CD1c-positive myeloid dendritic cell (primary cell): ENCODE measurements at regions not wholly inside any gene's neighbourhood (a gene's known extent, or its start where the extent isn't known, plus 50 kb on each side); places are given as distances from the start of the nearest gene placed in this dataset.
"Not testable (repeated sequence)": the region's sequence is repeated elsewhere in the genome, so short reads cannot be mapped to it uniquely, and the experiment has no call there.

Source experiments
- DNase-seq: peaks from one replicate; pipeline ENCODE4 v3.0.0-alpha.2; 2016; ENCODE audit errors: extremely low spot score

DNA sequence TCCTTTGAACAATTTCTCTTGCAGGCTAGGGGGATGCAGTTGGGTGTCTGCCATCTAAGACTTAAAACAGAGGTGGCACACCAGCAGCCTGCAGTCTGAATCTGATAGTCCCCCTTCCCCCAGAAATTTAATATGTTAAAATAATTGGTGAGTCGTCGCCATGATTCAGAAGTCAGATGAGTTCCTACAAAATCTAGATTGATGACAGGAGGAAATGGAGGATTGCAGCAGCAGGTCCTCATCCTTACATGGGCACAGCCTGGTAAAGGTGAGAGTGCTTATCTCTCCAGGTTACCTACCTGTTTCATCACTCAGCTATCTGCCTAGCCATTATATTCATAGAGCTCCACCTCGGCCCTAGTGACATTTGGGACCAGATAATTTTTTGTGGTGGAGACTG is 112.3 kb downstream of the PCSK1 start:
- no peak for DNase-seq

DNA sequence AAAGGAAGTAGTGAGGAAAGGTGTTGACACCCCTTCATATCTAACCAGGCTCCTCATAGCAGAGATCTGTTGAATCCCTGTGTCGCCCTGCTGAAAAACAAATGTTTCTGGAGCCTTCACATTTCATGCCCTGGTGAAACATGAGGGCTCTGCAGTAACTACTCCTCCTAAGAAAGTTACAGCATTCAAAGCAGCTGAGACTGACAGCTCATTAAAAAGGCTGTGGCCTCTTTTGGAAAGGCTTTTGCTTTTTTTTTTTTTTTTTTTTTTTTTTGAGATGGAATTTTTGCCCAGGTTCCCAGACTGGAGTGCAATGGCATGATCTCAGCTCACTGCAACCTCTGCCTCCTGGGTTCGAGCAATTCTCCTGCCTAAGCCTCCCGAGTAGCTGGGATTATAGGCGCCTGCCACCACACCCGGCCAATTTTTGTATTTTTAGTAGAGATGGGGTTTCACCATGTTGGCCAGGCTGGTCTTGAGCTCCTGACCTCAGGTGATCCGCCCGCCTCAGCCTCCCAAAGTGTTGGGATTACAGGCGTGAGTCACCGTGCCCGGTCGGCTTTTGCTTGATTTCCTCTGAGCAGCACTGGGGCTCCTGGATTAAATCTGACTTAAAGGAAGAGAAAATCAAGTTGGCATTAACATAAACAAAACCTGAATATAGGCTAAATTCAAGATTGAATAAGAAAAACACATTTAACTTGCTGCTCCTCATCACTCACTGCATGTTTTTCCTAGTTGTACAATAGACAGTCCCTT is 112.9 kb downstream of the PCSK1 start:
- DNase-seq, result not testable (repeated sequence)

DNA sequence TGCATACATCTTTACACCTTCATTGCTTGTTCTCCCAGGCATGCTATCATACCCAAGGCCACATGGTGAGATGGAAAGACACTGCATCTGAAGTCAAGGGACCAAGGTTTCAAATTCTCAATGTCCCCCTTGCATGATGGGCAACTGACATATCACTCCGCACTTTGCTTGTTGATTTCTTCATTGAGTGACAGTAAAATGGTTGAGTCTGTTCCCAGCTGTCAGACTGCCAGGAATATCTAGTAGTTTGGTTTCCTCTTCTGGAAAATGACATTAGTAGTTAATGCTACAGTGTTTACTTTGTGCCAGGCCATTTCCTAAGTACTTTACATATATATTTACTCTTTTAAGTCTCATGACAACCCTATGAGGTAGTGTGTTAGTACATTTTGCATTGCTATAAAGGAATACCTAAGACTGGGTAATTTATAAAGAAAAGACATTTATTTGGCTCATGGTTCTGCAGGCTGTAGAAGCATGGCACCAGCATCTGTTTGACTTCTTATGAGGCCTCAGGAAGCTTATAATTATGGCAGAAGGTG is 114.4 kb downstream of the PCSK1 start:
- DNase-seq, result no peak

DNA sequence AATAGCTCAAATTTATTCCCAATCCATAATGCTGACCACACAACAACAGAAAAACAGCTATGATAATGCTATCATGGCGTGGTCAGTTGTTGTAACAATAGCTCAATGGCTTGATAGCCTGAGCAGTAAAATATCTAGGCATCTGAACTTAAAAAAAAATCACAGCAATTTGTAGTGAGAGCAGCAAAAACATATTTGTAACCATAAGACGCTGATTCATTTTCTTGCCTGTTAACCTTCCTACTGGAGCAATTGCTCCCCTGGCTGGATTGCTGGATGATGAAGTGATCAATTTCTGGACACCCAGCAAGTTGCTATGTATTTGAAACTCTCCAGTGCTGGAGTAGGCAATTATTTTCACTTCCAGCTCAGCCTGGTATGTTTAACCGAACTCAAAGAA is 115.1 kb downstream of the PCSK1 start:
- DNase-seq, result no peak

DNA sequence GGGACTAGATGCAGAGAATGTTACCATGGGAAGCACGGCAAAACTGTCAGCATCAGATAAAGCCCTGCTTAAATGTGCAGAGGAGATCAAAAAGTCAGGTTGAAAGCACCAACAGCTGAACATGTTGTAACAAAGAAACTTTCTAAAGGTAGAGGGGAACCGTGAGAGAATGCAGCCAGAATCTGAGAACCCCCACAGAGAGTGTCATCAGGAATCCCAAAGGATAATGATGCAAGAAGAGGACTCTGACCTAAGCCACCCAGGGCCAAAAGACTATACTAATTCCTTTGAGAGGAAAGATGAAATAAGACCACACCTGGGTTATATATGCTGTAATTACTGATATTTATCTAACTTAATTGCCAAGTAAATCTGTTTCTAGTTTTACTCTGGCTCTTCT is 116.6 kb downstream of the PCSK1 start:
- DNase-seq, result no peak

DNA sequence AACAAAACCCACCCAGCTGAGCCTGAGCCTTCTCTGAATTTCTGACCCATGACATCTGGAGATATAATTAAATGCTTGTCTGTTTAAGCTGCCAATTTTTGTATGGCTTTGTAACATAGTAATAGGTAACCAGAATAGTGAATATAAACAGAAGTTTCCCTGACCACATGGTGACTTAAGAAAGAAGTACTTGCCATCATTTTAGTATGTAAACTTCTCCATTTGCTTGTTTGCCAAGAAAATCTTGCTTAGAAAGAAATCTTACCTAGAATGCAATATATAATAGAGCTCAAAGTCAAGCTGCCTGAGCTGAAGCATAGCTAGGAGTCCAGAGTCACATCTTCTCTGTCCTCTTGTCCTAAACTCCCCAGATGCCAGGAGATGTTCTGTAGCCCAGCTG is 117.0 kb downstream of the PCSK1 start:
- no peak for DNase-seq

DNA sequence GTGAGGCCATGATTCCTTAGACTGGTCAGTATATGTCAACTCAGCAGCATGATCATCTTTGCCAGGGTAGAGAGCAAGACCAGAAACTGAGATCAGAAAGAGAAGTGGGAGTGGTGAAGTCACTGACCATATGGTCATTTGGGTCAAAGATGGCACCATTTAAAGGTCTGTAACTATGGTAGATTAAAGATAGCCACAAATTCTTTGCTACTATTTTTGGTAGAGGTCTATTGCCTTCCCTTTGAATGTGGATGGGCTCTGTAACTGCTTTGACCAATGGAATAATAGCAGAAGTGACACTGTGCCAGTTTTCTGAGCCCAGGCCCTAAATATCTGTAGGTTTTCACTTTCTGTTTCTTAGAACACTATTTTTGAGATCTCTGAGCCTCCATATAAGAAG is 117.6 kb downstream of the PCSK1 start:
- no peak for DNase-seq

DNA sequence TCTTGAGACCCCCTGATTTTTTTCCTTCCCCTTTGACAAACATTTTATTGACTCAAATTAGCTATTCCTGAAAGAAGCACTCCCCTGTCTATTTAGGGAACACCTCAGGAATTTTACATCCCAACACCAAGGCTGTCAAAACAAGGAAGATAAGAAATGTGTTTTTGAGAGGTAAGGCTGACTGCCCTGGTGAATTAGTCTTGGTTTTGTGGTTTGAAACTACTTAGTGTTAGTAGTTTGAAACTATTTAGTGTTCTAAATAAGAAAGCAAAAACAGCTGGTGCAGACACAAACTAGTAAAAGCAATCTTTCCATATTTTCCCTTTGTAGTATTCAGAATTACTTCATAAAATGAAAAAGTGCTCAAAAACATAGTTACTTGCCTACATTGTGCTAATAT is 120.7 kb downstream of the PCSK1 start:
- no peak for DNase-seq

DNA sequence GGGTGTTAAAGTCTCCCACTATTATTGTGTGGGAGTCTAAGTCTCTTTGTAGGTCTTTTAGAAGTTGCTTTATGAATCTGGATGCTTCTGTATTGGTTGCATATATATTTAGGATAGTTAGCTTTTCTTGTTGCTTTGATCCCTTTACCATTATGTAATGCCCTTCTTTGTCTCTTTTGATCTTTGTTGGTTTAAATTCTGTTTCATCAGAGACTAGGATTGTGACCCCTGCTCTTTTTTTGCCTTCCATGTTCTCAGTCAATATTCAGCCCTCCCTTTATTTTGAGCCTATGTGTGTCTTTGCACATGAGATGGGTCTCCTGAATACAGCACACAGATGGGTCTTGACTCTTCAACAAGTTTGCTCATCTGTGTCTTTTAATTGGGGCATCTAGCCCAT is 126.0 kb downstream of the PCSK1 start:
- DNase-seq, result not testable (repeated sequence)

DNA sequence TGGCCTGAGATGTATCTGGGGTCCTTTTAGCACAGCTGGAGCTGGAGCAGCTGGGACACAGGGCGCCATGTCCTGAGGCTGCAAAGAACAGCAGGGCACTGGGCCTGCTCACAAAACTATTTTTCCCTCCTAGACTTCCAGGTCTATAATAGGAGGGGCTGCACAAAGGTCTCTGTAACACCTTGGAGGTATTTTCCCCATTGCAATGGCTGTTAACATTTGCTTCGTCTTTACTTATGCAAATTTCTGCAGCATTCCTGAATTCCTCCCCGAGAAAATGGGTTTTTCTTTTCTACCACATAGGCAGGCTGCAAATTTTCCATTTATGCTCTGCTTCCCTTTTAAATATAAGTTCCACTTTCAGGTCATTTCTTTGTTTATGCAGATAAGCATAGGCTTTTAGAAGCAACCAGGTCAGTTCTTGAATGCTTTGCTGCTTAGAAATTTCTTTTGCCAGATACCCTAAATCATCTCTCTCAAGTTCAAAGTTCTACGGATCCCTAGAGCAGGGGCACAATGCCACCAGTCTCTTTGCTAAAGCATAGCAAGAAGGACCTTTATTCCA is 130.8 kb downstream of the PCSK1 start:
- no peak for DNase-seq

DNA sequence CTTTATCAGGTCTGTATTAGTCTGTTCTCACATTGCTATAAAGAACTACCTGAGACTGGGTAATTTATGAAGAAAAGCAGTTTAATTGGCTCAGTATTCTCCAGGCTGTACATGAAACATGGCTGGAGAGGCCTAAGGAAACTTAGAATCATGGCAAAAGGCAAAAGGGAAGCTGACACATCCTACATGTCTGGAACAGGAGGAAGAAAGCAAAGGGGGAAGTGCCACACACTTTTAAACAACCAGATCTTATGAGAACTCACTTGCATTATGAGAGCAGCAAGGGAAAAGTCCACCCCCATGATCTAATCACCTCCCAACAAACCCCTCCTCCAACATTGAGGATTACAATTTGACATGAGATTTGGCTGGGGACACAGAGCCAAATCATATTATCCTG is 132.1 kb downstream of the PCSK1 start:
- peak; percentile 58 for DNase-seq

DNA sequence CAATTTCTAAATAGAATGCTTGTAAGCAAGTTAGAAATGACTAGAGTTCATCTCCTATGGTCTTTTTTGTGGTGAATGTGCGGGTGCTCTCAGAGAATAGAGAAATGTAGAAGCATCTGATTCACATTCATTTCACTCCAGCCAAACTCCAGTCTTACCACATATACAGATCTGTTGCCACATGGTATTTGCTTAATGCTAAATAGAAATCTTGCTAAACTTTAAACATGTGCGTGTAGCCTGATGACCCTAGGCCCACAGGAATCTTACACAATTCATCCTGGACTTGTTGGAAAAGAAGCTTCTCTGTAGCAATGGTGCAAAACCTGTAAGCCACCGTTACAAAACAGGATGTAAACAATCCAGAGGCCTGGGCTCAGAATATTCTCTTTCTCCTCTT is 135.2 kb downstream of the PCSK1 start:
- DNase-seq, result peak; percentile 64

DNA sequence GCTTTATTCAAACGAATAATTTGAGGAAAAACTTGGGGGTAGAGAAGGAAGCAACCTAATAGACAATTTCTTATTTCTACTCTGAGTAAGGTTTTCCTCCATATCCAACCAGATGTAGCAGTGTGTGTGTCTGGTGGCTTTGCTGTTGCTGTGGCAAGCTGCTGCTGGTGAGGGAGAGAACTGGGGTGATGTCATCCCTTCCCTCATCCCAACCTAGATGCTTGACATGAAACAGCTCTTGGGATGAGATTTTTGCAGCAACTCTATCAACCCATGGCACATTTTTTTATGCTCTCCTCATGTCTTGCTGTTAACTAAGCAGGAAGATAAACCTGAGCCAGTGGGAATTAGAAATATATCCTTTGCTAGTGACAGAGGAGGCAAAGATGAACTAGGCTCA is 135.8 kb downstream of the PCSK1 start:
- DNase-seq, result no peak

DNA sequence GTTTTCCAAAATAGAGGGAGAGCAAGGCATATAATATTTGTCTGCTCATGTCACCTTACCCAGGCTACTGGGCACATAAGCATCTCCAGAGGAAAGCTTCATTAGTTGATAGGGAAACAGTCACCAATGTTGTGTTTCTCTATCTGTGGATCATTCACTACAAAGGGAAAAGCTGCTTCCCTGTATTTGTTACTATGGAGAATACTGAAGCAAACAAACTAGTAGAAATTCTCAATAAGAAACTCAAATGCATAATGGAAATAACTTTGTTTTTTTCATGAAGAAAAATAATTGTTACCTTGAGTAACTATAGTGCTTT is 138.2 kb downstream of the PCSK1 start:
- DNase-seq, result no peak

DNA sequence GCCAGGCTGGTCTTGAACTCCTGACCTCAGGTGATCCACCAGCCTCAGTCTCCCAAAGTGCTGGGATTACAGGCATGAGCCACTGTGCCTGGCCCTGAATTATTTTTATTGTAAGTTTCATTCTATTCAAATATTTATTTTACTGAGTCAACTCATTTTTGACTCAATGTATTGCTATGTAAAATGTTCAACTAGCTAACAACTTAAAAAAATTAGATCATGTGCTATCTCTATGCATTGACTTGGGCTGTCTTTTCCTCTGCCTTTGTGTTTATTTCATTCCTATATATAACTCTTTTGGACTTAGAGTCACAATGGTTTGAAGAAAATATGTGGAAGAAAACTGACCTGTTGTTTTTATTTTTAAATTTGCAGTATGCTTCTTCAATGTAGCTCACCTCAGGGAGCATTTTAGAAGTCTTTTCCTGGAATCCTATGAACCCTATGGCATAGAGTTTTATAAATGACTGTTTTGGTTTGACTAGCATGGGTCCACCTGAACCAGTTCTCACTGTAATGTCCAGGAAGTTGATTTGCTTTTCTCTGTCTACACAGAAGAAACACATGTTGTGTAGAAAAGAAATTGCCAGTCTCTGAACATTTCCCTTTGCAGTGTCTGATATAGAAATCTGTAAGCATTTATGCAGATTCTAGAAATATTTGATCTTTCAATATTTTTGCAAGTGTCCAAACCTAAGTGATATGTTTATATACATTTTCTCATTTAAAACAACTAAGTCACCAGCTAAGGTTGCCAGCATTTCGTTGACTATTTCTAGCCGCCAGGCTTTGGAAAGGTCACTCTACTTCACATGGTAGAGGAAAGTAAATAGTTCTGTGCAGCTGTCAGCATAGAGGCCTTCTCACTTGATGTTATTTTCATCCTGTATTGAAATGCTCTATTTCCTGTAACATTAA is 138.8 kb downstream of the PCSK1 start:
- DNase-seq, result no peak

DNA sequence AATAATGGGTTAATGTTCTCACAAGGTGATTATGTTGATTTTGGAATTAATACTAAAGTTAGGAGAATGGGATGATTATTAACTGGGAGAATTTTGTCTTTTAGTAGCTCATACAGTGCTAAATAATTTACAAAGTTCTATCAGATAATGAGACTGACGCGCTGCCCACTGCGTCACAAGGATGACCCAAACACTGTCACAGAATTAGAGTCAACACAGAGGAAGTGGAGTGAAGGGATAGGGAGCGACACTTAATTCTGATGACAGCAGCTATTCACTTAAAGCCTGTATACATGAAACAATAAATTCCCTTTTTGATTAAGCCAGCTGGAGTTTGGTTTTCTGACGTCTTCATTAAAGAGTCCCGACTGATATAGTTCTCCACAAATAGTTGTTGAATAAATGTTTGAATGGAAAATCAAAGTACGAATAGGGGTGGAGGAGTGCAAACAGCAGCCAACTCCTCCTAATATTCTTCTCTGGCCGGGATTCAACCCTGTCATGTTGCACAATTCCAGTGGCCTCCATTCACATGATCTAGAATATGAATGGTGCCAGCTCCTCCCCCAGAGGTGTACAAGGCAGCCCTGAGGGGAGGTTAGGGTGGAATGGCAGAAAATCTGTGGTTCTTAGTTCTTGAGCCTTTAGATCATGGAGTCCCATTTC is 140.3 kb downstream of the PCSK1 start:
- no peak for DNase-seq

DNA sequence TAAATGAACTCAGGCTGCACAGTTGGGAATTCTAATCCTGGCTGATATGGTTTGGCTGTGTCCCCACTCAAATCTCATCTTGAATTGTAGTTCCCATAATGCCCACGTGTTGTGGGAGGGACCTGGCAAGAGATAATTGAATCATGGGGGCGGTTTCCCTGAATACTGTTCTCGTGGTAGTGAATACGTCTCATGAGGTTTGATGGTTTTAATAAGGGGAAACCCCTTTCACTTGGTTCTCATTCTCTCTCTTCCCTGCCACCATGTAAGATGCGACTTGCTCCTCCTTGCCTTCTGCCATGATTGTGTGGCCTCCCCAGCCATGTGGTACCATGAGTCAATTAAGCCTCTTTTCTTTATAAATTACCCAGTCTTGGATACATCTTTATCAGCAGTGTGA is 143.8 kb downstream of the PCSK1 start:
- DNase-seq, result not testable (repeated sequence)

DNA sequence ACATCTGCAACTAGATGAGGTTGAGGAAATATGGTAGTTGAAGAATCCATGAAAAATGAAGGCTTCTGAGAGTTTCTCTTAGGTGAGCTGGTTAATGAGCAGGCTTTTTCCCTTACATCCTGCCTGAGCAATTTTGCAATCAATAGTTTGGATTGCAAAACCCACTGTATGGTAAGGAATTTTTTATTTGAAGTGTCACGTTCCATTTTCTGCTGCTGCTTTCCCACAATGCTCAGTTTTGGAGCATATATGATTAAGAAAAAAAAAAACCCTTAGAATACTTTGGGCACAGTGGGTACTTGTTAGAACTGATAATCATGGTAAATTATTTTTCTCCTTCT is 144.2 kb downstream of the PCSK1 start:
- no peak for DNase-seq

DNA sequence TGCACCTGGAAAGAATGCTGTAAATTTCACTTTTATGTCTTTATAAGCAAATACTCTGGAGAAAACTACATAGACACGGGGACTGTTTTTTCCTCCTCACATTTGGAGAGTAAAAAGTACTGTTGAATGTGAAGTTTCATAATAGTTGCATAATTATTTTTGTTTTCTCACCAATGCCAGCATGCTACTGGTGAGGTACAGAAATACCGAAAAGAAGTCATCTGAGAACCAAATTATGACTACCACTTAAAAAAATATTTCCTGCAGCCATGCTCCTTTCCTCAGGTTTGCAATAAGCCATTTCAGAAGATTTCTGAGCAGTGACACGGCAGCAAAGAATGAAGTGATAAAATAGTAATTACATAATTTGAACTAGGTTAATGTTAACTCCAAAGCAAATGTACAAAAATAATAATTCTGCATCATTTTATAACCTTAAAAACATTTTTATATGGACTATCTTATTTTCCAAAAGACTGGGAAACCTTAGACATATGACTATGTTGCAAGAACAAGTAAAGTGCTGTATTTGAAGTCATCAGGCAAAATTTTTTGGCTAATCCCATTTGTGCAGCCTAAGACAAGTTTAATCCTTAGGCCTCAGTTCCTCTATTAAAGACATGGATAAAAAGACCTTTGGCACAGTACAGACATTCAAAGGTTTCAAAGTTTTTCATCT is 144.7 kb downstream of the PCSK1 start:
- no peak for DNase-seq

DNA sequence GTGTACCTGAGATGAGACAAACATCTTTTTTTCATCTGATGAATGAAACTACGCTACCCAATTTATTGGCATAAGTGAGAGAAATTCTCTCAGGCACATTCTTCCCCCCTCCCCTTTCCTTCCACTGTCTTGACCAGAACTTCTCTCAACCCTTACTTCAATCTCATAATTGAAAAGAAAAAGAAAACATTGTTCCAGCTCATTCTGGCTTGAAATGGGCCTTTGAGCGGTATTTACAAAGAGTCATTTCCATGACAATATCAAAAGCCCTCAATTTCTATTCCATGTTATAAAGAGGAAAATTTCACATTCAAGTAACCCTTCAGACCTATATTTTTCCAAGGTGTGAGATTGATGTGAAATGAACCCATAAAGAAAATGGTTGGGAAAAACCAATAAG is 145.9 kb downstream of the PCSK1 start:
- no peak for DNase-seq

DNA sequence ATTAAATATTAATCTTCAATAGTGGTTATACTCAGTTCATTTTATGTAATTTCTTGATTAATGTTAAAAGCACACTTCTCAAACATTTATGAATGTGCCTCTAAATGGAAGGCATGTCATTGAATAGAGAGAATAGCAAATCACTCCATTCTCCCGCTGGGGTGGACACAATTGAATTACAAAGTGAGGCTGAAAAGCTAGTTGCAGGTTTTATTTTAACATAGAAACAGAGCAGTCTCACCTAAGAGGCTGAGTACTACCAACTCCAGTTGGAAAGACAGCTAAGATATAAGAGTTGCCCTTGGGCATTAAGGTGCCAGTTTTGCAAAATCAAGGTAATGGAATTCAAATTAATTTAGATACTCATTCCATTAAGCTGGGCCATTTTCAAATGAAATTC is 147.2 kb downstream of the PCSK1 start:
- DNase-seq, result no peak
